Cardiac muscle cell (in vitro differentiated cells and primary cell): ENCODE measurements at regions not wholly inside any gene's neighbourhood (a gene's known extent, or its start where the extent isn't known, plus 50 kb on each side); places are given as distances from the start of the nearest gene placed in this dataset.

Experiments
- DNase-seq, 2 donors: peaks; one replicate each; pipeline versions ENCODE4 v3.0.0 to v3.0.0-alpha.2; 2010 to 2017; ENCODE audit warnings: low read depth in 1 of 2, low spot score in 1 of 2
- H3K27ac ChIP-seq: fragments of 200-600 bp; sonication (generic); 2 replicates; pipeline ENCODE4 v1.5.1; 2016
- H3K27me3 ChIP-seq: fragments of 200-600 bp; sonication (generic); 2 replicates; pipeline ENCODE4 v1.6.0; 2016; ENCODE audit warnings: control low read depth
- H3K36me3 ChIP-seq: fragments of 200-600 bp; sonication (generic); 2 replicates; pipeline ENCODE4 v1.5.1; 2016; ENCODE audit warnings: control low read depth
- H3K4me1 ChIP-seq: fragments of 200-600 bp; sonication (generic); 2 replicates; pipeline ENCODE4 v1.8.1; 2017; ENCODE audit warnings: low read depth, mild to moderate bottlenecking, mixed run types
- H3K4me3 ChIP-seq: fragments of 200-600 bp; sonication (generic); 2 replicates; pipeline ENCODE4 v1.5.1; 2016; ENCODE audit warnings: mild to moderate bottlenecking
- H3K9me3 ChIP-seq: fragments of 200-600 bp; sonication (generic); 2 replicates; pipeline ENCODE4 v1.5.1; 2017; ENCODE audit warnings: low read depth, mild to moderate bottlenecking, control low read depth
- TF ChIP-seq, protein P1 (sequence below): IDR thresholded peaks from 2 replicates; pipeline ENCODE4 v1.5.1; 2012; ENCODE audit warnings: low read depth, mild to moderate bottlenecking, low read length

DNA sequence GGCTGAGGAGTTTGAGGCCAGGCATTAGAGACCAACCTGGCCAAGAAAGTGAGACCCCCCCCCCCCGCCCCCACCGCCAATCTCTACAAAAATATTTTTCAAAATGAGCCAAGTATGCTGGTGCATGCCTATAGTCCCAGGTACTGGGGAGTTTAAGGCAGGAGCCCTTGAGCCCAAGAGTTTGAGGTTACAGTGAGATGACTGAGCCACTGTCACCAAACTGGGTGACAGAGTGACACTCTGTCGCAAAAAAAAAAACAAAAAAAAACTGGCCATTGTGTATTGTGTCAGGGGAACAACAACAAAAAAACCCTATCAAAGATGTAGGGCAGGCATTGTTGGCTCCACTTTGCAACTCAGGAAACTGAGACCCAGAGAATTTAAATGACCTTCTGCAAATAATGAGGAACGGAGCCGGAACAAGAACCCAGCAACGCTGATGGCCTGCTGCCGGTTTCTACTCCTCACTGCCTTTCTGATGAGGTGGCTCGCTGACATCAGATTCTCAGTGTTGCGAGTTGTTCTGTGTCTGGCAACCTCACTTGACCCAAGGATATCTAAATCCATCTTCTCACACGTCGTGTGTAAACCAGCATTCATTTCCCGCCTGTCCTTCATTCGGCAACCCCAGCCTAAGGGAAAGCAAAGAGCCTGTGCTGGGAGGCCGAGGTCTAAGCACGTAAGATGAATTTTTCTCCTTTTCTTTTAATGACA lies 195.2 kb upstream of the CRY1 start:
- Histone ChIP-seq H3K4me1 (no peaks in the 10 kb centered on the region), H3K4me3 (no peak overlapping the region), H3K27me3 (no peaks in the 10 kb centered on the region), H3K9me3 (no peaks in the 10 kb centered on the region), H3K27ac (no peak overlapping the region), H3K36me3 (no peaks in the 10 kb centered on the region)
- DNase-seq, result no peak
- TF ChIP-seq, protein P1, sequence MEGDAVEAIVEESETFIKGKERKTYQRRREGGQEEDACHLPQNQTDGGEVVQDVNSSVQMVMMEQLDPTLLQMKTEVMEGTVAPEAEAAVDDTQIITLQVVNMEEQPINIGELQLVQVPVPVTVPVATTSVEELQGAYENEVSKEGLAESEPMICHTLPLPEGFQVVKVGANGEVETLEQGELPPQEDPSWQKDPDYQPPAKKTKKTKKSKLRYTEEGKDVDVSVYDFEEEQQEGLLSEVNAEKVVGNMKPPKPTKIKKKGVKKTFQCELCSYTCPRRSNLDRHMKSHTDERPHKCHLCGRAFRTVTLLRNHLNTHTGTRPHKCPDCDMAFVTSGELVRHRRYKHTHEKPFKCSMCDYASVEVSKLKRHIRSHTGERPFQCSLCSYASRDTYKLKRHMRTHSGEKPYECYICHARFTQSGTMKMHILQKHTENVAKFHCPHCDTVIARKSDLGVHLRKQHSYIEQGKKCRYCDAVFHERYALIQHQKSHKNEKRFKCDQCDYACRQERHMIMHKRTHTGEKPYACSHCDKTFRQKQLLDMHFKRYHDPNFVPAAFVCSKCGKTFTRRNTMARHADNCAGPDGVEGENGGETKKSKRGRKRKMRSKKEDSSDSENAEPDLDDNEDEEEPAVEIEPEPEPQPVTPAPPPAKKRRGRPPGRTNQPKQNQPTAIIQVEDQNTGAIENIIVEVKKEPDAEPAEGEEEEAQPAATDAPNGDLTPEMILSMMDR, result no peak

DNA sequence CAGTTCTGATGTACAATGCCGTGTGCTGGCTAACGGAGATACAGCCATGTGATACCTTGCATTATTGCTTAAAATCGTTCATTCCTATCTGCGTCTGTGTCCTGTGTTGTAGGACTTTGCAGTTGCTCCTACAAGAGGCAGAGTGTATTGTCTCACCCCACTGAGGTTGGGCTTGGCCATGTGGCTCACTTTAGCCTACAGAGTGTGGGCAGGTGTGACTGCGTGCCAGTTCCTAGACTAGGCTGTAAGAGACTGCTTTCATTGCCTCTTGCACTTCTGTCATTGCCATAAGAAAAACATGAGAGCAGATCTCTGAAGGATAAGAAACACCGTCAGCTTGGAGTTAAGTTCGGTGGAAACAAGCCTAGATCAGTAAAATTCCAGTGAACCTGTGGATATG lies 197.7 kb upstream of the CRY1 start:
- DNase-seq, result no peak

DNA sequence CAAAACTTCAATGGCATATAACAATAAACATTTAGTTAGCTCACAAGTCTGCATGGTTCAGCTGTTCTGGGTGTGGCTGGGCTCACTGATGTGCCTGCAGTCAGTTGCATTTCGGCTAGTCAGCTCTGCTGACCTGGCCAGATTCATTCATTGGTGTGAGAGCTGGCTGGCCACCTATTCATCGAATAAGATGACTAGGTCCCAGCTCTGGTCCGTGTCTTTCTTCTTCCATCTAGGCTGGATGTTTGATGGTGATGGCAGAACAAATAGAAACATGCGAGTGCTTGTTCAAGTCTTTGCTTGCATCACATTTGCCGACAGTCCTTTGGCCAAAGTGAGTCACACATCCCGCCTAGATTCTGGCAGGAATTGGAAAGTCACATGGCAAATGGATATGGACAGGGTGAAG lies 203.3 kb upstream of the CRY1 start:
- no peak overlapping the region for H3K4me3 ChIP-seq
- H3K9me3 ChIP-seq, result no peaks in the 10 kb centered on the region
- H3K27ac ChIP-seq, result no peak overlapping the region
- no peaks in the 10 kb centered on the region for H3K4me1 ChIP-seq
- DNase-seq, result peak in 1 of 2 donors; percentile 19
- TF ChIP-seq, protein P1, result no peak
- H3K27me3 ChIP-seq, result peaks cover 2% of the 10 kb centered on the region
- no peaks in the 10 kb centered on the region for H3K36me3 ChIP-seq

More for the DNA sequence above, 197.7 kb upstream of the CRY1 start:
- H3K27me3 ChIP-seq, result no peaks in the 10 kb centered on the region
- no peaks in the 10 kb centered on the region for H3K4me1 ChIP-seq
- TF ChIP-seq, protein P1, result no peak
- no peak overlapping the region for H3K4me3 ChIP-seq
- no peaks in the 10 kb centered on the region for H3K9me3 ChIP-seq
- H3K36me3 ChIP-seq, result no peaks in the 10 kb centered on the region
- no peak overlapping the region for H3K27ac ChIP-seq

DNA sequence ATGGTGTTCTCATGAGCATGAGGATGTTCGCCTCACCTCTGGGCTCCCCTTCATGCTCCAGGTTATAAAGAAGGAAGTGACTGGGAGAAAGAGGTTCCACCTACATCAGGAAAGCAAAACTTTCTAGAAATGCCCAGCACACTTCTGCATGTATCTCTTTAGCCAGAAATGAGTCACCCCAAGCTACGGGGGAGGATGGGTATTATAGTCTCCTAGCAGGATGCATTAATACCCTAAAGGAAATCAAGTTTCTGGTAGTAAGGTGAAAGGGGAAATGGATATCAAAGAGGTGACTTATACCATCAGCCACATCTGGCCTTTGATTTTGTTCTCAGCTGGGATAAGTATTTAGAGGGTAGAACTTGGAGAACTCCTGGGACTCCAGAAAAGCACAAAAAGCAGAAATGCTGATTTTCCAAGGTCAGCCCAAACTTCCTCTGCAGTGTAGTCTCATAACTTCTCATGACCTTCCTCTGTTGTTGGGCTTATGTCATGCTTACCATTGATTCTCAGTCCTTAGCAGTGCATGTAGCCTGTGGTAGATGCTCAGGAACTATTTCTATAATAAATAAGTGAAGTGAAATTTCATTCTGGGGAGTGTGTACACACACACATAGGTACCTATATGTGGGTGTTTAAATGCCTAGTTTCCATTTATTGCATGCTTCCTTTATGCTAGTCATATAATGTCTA lies 209.4 kb upstream of the CRY1 start:
- H3K27ac ChIP-seq, result no peak overlapping the region
- no peaks in the 10 kb centered on the region for H3K36me3 ChIP-seq

DNA sequence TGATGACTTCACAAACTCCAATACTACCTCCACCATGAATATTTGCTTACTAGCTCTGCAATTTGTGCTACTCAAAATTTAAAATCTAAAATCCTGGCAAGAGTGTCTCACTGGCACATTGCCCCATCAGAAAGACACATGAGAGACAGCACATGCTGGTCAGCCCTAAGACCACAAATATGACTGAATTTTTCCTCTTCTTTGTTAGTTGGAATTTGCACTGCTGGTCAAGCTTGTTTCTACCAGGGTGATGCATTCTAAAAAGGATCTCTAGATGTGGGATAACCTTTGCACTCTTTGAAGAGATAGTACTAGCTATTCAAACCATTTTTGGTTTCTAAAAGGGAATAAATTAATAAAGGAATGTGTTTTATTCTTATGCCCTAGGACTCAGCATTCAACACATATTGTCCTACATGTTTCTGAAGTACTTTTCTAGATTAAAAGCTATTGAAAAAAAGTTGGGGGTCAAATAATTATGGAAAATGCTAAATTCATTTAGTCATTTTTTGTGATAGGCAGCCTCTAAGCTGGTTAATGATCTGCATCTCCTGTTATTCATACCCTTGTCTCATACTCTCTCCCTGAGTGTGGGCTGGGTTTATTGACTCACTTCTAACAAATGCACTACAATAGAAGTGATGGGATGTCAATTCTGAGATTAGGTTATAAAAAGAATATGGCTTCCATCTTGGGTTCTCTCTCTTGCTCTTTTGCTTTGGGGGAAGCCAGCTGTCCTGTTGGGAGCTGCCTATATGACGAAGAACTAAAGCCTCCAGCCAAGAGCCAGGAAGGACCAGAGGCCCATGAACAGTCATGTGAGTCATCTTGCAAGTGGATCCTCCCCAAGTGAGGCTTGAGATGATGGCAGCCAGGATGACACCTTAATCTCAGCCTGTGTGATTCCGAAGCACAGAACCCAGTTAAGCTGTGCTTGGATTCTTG lies 211.5 kb upstream of the CRY1 start:
- no peaks in the 10 kb centered on the region for H3K9me3 ChIP-seq
- TF ChIP-seq, protein P1, result no peak
- H3K27me3 ChIP-seq, result peaks cover 19% of the 10 kb centered on the region
- no peak overlapping the region for H3K4me3 ChIP-seq
- no peaks in the 10 kb centered on the region for H3K36me3 ChIP-seq
- H3K4me1 ChIP-seq, result no peaks in the 10 kb centered on the region
- no peak for DNase-seq
- no peak overlapping the region for H3K27ac ChIP-seq

More for the DNA sequence above, 209.4 kb upstream of the CRY1 start:
- H3K4me3 ChIP-seq, result no peak overlapping the region
- no peaks in the 10 kb centered on the region for H3K9me3 ChIP-seq
- H3K4me1 ChIP-seq, result no peaks in the 10 kb centered on the region
- TF ChIP-seq, protein P1, result no peak
- peaks cover 19% of the 10 kb centered on the region for H3K27me3 ChIP-seq
- DNase-seq, result no peak
